Mesendoderm (in vitro differentiated cells): ENCODE measurements at regions not wholly inside any gene's neighbourhood (a gene's known extent, or its start where the extent isn't known, plus 50 kb on each side); places are given as distances from the start of the nearest gene placed in this dataset.

ENCODE experiments used
- DNase-seq: peaks from one replicate; pipeline ENCODE4 v3.0.0; 2013
- H2AK5ac ChIP-seq: 2 replicates; pipeline ENCODE4 v1.6.1; 2013; ENCODE audit warnings: low read length, inconsistent platforms
- H2BK120ac ChIP-seq: 2 replicates; pipeline ENCODE4 v1.6.1; 2013; ENCODE audit warnings: low read depth, mild to moderate bottlenecking, low read length, moderate library complexity, mixed read lengths
- H2BK15ac ChIP-seq: replicated peaks from 2 replicates; pipeline ENCODE4 v1.6.1; 2013; ENCODE audit warnings: low read depth, mild to moderate bottlenecking, moderate library complexity
- H2BK5ac ChIP-seq: 2 replicates; pipeline ENCODE4 v1.6.1; 2013; ENCODE audit warnings: low read length, inconsistent platforms
- H3K18ac ChIP-seq: 2 replicates; pipeline ENCODE4 v1.6.1; 2013; ENCODE audit warnings: mild to moderate bottlenecking, low read length, mixed read lengths
- H3K23ac ChIP-seq: one replicate; pipeline ENCODE4 v1.6.1; 2013; ENCODE audit warnings: low read length
- H3K27ac ChIP-seq: 2 replicates; pipeline ENCODE4 v1.5.1; 2013; ENCODE audit warnings: low read depth, mild to moderate bottlenecking, inconsistent platforms, low read length, moderate library complexity
- H3K27me3 ChIP-seq: 2 replicates; pipeline ENCODE4 v1.6.1; 2013; ENCODE audit warnings: low read length, control low read depth, mild to moderate bottlenecking, inconsistent platforms; ENCODE audit not compliant: insufficient read depth, poor library complexity
- H3K36me3 ChIP-seq: 2 replicates; pipeline ENCODE4 v1.6.1; 2013; ENCODE audit warnings: low read length, inconsistent platforms; ENCODE audit not compliant: control insufficient read depth, insufficient read depth
- H3K4ac ChIP-seq: one replicate; pipeline ENCODE4 v1.6.1; 2013; ENCODE audit warnings: low read depth, mild to moderate bottlenecking, low read length, moderate library complexity
- H3K4me1 ChIP-seq: 2 replicates; pipeline ENCODE4 v1.6.1; 2013; ENCODE audit warnings: low read depth, low read length, inconsistent platforms; ENCODE audit not compliant: control insufficient read depth
- H3K4me2 ChIP-seq: 2 replicates; pipeline ENCODE4 v1.6.1; 2013; ENCODE audit warnings: low read length
- H3K4me3 ChIP-seq: 2 replicates; pipeline ENCODE4 v1.5.1; 2013; ENCODE audit warnings: mild to moderate bottlenecking, low read length
- H3K56ac ChIP-seq: one replicate; pipeline ENCODE4 v1.6.1; 2013; ENCODE audit warnings: low read length
- H3K79me1 ChIP-seq: 2 replicates; pipeline ENCODE4 v1.6.1; 2013; ENCODE audit warnings: low read length, inconsistent platforms
- H3K79me2 ChIP-seq: 2 replicates; pipeline ENCODE4 v1.6.1; 2013; ENCODE audit warnings: mild to moderate bottlenecking, low read length; ENCODE audit not compliant: control insufficient read depth, insufficient read depth
- H3K9ac ChIP-seq: 2 replicates; pipeline ENCODE4 v1.6.1; 2013; ENCODE audit warnings: low read length, inconsistent platforms
- H4K5ac ChIP-seq: one replicate; pipeline ENCODE4 v1.6.1; 2013; ENCODE audit warnings: low read length
- H4K8ac ChIP-seq: one replicate; pipeline ENCODE4 v1.6.1; 2013; ENCODE audit warnings: low read depth, mild to moderate bottlenecking, control low read depth, low read length, moderate library complexity
- WGBS: extraction: QIAGEN DNeasy Blood & Tissue Kit; methylation state at CpG from one replicate; pipeline ENCODE4 v1.1.7; 2013; ENCODE audit warnings: low lambda C conversion rate, missing lambda C conversion rate; ENCODE audit not compliant: insufficient coverage; ENCODE audit errors: extremely low coverage; 5-methylcytosine and 5-hydroxymethylcytosine counted together

DNA sequence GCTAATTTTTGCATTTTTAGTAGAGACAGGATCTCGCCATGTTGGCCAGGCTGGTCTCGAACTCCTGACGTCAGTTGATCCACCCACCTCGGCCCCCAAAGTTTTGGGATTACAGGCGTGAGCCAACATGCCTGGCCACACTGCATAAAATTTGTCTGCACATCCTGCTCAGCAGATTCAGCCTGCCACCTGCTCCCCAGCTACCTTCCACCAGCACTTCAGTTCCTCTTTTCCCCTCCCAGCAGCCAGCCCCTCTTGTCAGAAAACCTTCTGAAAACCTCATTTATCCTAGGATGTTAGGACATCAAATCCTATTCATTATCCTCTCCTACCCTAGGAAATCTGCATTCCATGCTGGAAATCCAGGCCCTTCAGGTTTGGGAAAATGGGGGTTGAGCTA lies 78.2 kb upstream of the CALM2 start:
- Histone ChIP-seq H3K79me2 (no peaks in the 10 kb centered on the region), H4K5ac (no peak overlapping the region), H2AK5ac (no peak overlapping the region), H2BK120ac (no peak overlapping the region), H3K56ac (no peak overlapping the region), H2BK15ac (no peak overlapping the region), H3K4me2 (no peak overlapping the region), H3K4me1 (peaks cover 4% of the 10 kb centered on the region), H3K79me1 (no peaks in the 10 kb centered on the region), H4K8ac (no peak overlapping the region), H3K4ac (no peak overlapping the region), H3K27ac (no peak overlapping the region), H3K27me3 (no peaks in the 10 kb centered on the region), H3K36me3 (no peaks in the 10 kb centered on the region), H3K9ac (no peak overlapping the region), H2BK5ac (no peak overlapping the region), H3K23ac (no peak overlapping the region), H3K18ac (no peak overlapping the region), H3K4me3 (no peak overlapping the region)
- no peak for DNase-seq
- no CpG with 5 or more reads among the region's 5 CpGs for WGBS

DNA sequence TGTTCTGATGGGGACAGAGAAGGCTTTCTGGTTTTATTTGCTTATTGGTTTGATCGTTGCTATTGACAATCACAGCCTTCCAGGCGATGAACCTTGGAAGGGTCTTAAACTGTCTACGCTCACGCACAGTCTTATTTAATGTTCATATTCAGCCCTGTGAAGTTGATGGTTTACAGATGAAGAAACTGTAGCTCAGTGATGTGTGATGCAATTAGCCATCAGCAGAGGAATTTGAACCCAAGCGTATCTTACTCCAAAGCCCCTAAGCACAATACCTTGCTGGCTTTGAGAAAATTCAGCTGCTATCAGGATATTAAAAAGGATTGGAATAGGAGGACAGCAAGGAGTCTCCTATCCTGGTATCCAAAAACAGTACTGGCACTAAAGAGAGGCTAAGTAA lies 77.1 kb upstream of the CALM2 start:
- Histone ChIP-seq H2BK15ac (no peak overlapping the region), H2AK5ac (no peak overlapping the region), H3K79me2 (no peaks in the 10 kb centered on the region), H2BK120ac (no peak overlapping the region), H3K4me1 (peaks cover 7% of the 10 kb centered on the region), H3K18ac (no peak overlapping the region), H3K4me3 (no peak overlapping the region), H2BK5ac (no peak overlapping the region), H3K4me2 (no peak overlapping the region), H3K27me3 (no peaks in the 10 kb centered on the region), H3K56ac (no peak overlapping the region), H3K23ac (no peak overlapping the region), H3K9ac (no peak overlapping the region), H3K79me1 (no peaks in the 10 kb centered on the region), H4K5ac (no peak overlapping the region), H3K27ac (no peak overlapping the region), H4K8ac (no peak overlapping the region), H3K4ac (no peak overlapping the region), H3K36me3 (no peaks in the 10 kb centered on the region)
- WGBS, result no CpG with 5 or more reads among the region's 5 CpGs
- DNase-seq, result no peak

DNA sequence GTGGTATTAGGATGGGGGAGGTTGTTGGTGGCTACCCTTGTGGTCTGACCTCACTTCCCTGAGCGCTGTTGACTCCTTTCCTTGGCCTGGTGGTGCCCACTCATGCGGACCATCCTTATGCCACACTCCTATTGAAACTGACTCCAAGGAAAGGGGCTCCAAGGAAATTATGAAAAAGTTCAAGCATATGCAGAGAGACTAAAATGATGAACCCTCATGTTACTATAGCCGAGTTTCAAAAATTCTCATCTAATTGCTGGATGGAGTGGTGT lies 75.0 kb upstream of the CALM2 start:
- Histone ChIP-seq H2BK120ac (no peak overlapping the region), H4K5ac (no peak overlapping the region), H3K36me3 (no peaks in the 10 kb centered on the region), H3K27me3 (no peaks in the 10 kb centered on the region), H2BK15ac (no peak overlapping the region), H2AK5ac (no peak overlapping the region), H3K9ac (no peak overlapping the region), H3K4me3 (no peak overlapping the region), H3K4ac (no peak overlapping the region), H3K4me1 (peaks cover 2% of the 10 kb centered on the region), H3K27ac (no peak overlapping the region), H3K79me2 (no peaks in the 10 kb centered on the region), H3K56ac (no peak overlapping the region), H3K79me1 (no peaks in the 10 kb centered on the region), H3K18ac (no peak overlapping the region), H4K8ac (no peak overlapping the region), H2BK5ac (no peak overlapping the region), H3K4me2 (no peak overlapping the region), H3K23ac (no peak overlapping the region)
- no CpG with 5 or more reads among the region's 3 CpGs for WGBS
- DNase-seq, result no peak

DNA sequence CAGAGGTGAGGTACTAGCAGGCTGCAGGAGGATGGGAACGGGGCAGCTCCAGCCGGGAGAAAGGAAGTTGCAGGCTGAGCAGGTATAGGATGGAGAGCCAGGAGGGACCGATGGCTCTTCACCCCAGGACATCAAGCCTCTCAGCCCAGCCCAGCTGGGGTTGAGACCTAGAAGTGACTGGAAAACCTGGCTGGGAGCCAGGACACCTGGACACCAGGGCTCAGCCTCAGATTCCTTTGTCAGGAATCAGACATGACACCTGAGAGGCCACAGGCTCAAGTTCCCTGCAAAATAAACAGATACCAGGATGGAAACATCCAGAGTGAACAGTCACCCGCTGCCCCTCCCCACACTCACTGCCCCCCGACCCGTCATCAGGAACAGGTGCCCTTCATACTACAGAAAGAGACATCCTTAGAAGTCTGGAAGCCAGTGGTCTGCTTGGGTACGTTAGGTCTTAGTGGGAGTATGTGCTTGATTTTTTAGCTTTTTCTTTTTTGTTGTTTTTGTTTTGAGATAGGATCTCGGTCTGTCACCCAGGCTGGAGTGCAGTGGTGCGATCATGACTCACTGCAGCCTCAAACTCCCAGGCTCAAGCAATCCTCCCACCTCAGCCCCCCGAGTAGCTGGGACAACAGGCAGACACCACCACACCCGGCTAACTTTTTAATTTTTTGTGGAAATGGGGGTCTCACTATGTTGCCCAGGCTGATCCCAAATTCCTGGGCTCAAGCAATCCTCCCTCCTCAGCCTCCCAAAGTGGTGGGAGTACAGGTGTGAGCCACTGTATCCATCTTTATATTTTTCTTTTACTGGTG lies 74.5 kb upstream of the CALM2 start:
- no peak overlapping the region for H4K8ac ChIP-seq
- no peaks in the 10 kb centered on the region for H3K79me1 ChIP-seq
- no peak overlapping the region for H3K4me3 ChIP-seq
- H2BK5ac ChIP-seq, result no peak overlapping the region
- H3K23ac ChIP-seq, result no peak overlapping the region
- no peak overlapping the region for H4K5ac ChIP-seq
- peaks cover 2% of the 10 kb centered on the region for H3K4me1 ChIP-seq
- H3K4ac ChIP-seq, result no peak overlapping the region
- no CpG with 5 or more reads among the region's 11 CpGs for WGBS
- no peaks in the 10 kb centered on the region for H3K27me3 ChIP-seq
- no peak overlapping the region for H3K56ac ChIP-seq
- no peak overlapping the region for H3K18ac ChIP-seq
- DNase-seq, result no peak
- no peaks in the 10 kb centered on the region for H3K79me2 ChIP-seq
- H2BK120ac ChIP-seq, result no peak overlapping the region
- no peaks in the 10 kb centered on the region for H3K36me3 ChIP-seq
- no peak overlapping the region for H2AK5ac ChIP-seq
- H3K4me2 ChIP-seq, result no peak overlapping the region
- no peak overlapping the region for H3K9ac ChIP-seq
- H2BK15ac ChIP-seq, result no peak overlapping the region
- no peak overlapping the region for H3K27ac ChIP-seq

DNA sequence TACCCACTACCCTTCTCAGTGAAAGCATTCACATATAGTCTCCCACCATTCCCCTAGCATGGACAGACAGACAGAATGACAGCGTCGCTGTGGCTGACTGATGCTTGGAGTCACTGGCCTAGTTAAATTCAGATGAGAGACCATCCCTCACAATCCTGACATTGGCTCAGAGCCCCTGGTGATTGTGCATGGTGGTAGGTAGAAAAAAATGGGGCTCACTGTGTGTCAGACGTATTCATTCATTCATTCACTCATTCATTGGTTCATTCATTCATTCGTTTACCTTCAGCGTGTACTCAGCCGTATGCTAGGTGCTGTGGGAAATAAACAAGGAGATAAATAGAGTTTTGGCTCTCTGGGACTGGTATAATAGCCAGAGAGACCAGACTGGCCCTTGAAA lies 73.6 kb upstream of the CALM2 start:
- Histone ChIP-seq H2BK120ac (no peak overlapping the region), H3K56ac (no peak overlapping the region), H4K5ac (no peak overlapping the region), H3K4me1 (peaks cover 2% of the 10 kb centered on the region), H3K23ac (no peak overlapping the region), H2AK5ac (no peak overlapping the region), H3K4me2 (no peak overlapping the region), H3K18ac (no peak overlapping the region), H3K36me3 (no peaks in the 10 kb centered on the region), H2BK15ac (no peak overlapping the region), H3K79me2 (no peaks in the 10 kb centered on the region), H3K9ac (no peak overlapping the region), H3K79me1 (no peaks in the 10 kb centered on the region), H3K27ac (no peak overlapping the region), H4K8ac (no peak overlapping the region), H3K4me3 (no peak overlapping the region), H2BK5ac (no peak overlapping the region), H3K4ac (no peak overlapping the region), H3K27me3 (no peaks in the 10 kb centered on the region)
- no CpG with 5 or more reads among the region's 6 CpGs for WGBS
- no peak for DNase-seq
